ENCODE measurements at regions not wholly inside any gene's neighbourhood (a gene's known extent, or its start where the extent isn't known, plus 50 kb on each side); places are given as distances from the start of the nearest gene placed in this dataset.
A peak's percentile ranks its signal among the peaks of the same experiment; 100 is the strongest.

GRCh38 chr6:4656106-4656505 lies 120.1 kb upstream of the CDYL start:
- no peak for TF ChIP-seq CTCF (IDR thresholded peaks at IDR 0.05; ENCODE audit: low read depth, low read length)
- H3K4me3 ChIP-seq (replicated peaks in 1 of 2; ENCODE audit: low read depth in 2 of 2, low read length in 2 of 2): no peak overlapping the region
- DNase-seq (ENCODE audit: low read depth in 2 of 2): no peak

GRCh38 chr6:4655196-4656025 lies 120.8 kb upstream of the CDYL start:
- DNase-seq (ENCODE audit: low read depth in 2 of 2): no peak
- TF ChIP-seq CTCF (IDR thresholded peaks at IDR 0.05; ENCODE audit: low read depth, low read length): no peak
- H3K4me3 ChIP-seq (replicated peaks in 1 of 2; ENCODE audit: low read depth in 2 of 2, low read length in 2 of 2): no peak overlapping the region

- DNase-seq (ENCODE audit: low read depth in 2 of 2): no peak
- TF ChIP-seq CTCF (IDR thresholded peaks at IDR 0.05; ENCODE audit: low read depth, low read length): no peak
- no peak overlapping the region for H3K4me3 ChIP-seq (replicated peaks in 1 of 2; ENCODE audit: low read depth in 2 of 2, low read length in 2 of 2)
Measured at GRCh38 chr6:4653141-4653540, 123.1 kb upstream of the CDYL start.

GRCh38 chr6:4651831-4652467 lies 124.3 kb upstream of the CDYL start:
- no peak for DNase-seq (ENCODE audit: low read depth in 2 of 2)
- no peak overlapping the region for H3K4me3 ChIP-seq (replicated peaks in 1 of 2; ENCODE audit: low read depth in 2 of 2, low read length in 2 of 2)
- TF ChIP-seq CTCF (IDR thresholded peaks at IDR 0.05; ENCODE audit: low read depth, low read length): no peak

- no peak overlapping the region for H3K4me3 ChIP-seq (replicated peaks in 1 of 2; ENCODE audit: low read depth in 2 of 2, low read length in 2 of 2)
- DNase-seq (ENCODE audit: low read depth in 2 of 2): peak; percentile 47 to 80
Measured at GRCh38 chr6:4649728-4650127, 126.5 kb upstream of the CDYL start.

More at GRCh38 chr6:4649728-4650127, 126.5 kb upstream of the CDYL start:
- no peak for TF ChIP-seq CTCF (IDR thresholded peaks at IDR 0.05; ENCODE audit: low read depth, low read length)
